ENCODE measurements at regions not wholly inside any gene's neighbourhood (a gene's known extent, or its start where the extent isn't known, plus 50 kb on each side); places are given as distances from the start of the nearest gene placed in this dataset.
"Not testable (repeated sequence)": the region's sequence is repeated elsewhere in the genome, so short reads cannot be mapped to it uniquely, and the experiment has no call there.

GRCh38 chr4:24190761-24191695 is 301.2 kb upstream of the PPARGC1A start:
- in situ Hi-C loops (cut with MboI; ENCODE audit: low sequenced_read_pairs, unreplicated experiment), result no loop called here
- DNase-seq (ENCODE audit: low spot score), result no peak
- no peak for TF ChIP-seq CTCF (IDR thresholded peaks at IDR 0.05; ENCODE audit: borderline replicate concordance, control extremely low read depth, extremely low read depth, insufficient read depth, missing control alignments)

GRCh38 chr4:24188459-24188858 is 298.6 kb upstream of the PPARGC1A start:
- in situ Hi-C loops (cut with MboI; ENCODE audit: low sequenced_read_pairs, unreplicated experiment), result no loop called here
- no peak for DNase-seq (ENCODE audit: low spot score)

GRCh38 chr4:24186466-24186865 is 296.6 kb upstream of the PPARGC1A start:
- no peak for TF ChIP-seq CTCF (IDR thresholded peaks at IDR 0.05; ENCODE audit: borderline replicate concordance, control extremely low read depth, extremely low read depth, insufficient read depth, missing control alignments)
- in situ Hi-C loops (cut with MboI; ENCODE audit: low sequenced_read_pairs, unreplicated experiment), result no loop called here
- no peak for DNase-seq (ENCODE audit: low spot score)

More at GRCh38 chr4:24188459-24188858, 298.6 kb upstream of the PPARGC1A start:
- TF ChIP-seq CTCF (IDR thresholded peaks at IDR 0.05; ENCODE audit: borderline replicate concordance, control extremely low read depth, extremely low read depth, insufficient read depth, missing control alignments), result no peak

GRCh38 chr4:24181005-24181404 is 291.2 kb upstream of the PPARGC1A start:
- no peak for TF ChIP-seq CTCF (IDR thresholded peaks at IDR 0.05; ENCODE audit: borderline replicate concordance, control extremely low read depth, extremely low read depth, insufficient read depth, missing control alignments)
- DNase-seq (ENCODE audit: low spot score), result no peak
- in situ Hi-C loops (cut with MboI; ENCODE audit: low sequenced_read_pairs, unreplicated experiment), result no loop called here

- DNase-seq (ENCODE audit: low spot score), result no peak
- no peak for TF ChIP-seq CTCF (IDR thresholded peaks at IDR 0.05; ENCODE audit: borderline replicate concordance, control extremely low read depth, extremely low read depth, insufficient read depth, missing control alignments)
- in situ Hi-C loops (cut with MboI; ENCODE audit: low sequenced_read_pairs, unreplicated experiment), result no loop called here
These were observed 290.7 kb upstream of the PPARGC1A start for GRCh38 chr4:24180586-24180985.

- in situ Hi-C loops (cut with MboI; ENCODE audit: low sequenced_read_pairs, unreplicated experiment), result no loop called here
- DNase-seq (ENCODE audit: low spot score), result no peak
These were observed 289.5 kb upstream of the PPARGC1A start for GRCh38 chr4:24179201-24179840.

GRCh38 chr4:24177443-24177842 is 287.6 kb upstream of the PPARGC1A start:
- in situ Hi-C loops (cut with MboI; ENCODE audit: low sequenced_read_pairs, unreplicated experiment); DNase-seq (ENCODE audit: low spot score): not testable (repeated sequence)

More at GRCh38 chr4:24179201-24179840, 289.5 kb upstream of the PPARGC1A start:
- no peak for TF ChIP-seq CTCF (IDR thresholded peaks at IDR 0.05; ENCODE audit: borderline replicate concordance, control extremely low read depth, extremely low read depth, insufficient read depth, missing control alignments)
